ENCODE measurements at regions not wholly inside any gene's neighbourhood (a gene's known extent, or its start where the extent isn't known, plus 50 kb on each side); places are given as distances from the start of the nearest gene placed in this dataset.

DNA sequence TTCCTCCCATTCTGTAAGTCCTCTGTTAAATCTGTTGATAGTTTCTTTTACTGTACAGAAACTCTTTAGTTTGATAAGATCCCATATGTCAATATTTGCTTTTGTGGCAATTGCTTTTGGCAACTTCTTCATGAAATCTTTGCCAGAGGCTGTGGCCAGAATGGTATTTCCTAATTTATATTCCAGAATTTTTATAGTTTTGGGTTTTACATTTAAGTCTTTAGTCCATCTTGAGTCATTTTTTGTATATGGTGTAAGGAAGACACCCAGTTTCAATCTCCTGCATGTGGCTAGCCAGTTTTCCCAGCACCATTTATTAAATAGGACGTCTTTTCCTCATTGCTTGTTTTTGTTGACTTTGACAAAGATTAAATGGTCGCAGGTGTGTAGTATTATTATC, 372.4 kb upstream of the CADM2 start:
- Histone ChIP-seq H4K5ac (ENCODE audit: insufficient read length, low read depth, low read length) (no peak overlapping the region), H3K4me3 (ENCODE audit: extremely low read depth in 1 of 4, insufficient read depth in 2 of 4, low read depth in 3 of 4, low read length in 4 of 4) (no peak overlapping the region), H2AFZ (ENCODE audit: low read length) (no peak overlapping the region), H3K9me3 (ENCODE audit: insufficient read depth in 2 of 2, low read depth in 1 of 2, low read length in 1 of 2) (no peaks in the 10 kb centered on the region), H3K4ac (replicated peaks; ENCODE audit: insufficient read length, low read depth, low read length) (no peak overlapping the region), H2BK120ac (replicated peaks; ENCODE audit: low read depth, low read length) (no peak overlapping the region), H3K4me2 (ENCODE audit: insufficient read depth in 1 of 2, low read depth in 2 of 2, low read length in 2 of 2) (no peak overlapping the region), H3K27me3 (replicated peaks in 1 of 4; ENCODE audit: control insufficient read depth in 3 of 4, extremely low read depth in 1 of 4, insufficient read depth in 3 of 4, low read length in 3 of 4) (no peaks in the 10 kb centered on the region), H3K18ac (ENCODE audit: extremely low read depth, low read length) (no peak overlapping the region), H4K8ac (ENCODE audit: extremely low read depth, insufficient read depth, low read length) (no peak overlapping the region), H3K9ac (replicated peaks in 1 of 4; ENCODE audit: extremely low read depth in 1 of 4, low read depth in 3 of 4, low read length in 3 of 4) (no peak overlapping the region), H2BK15ac (ENCODE audit: low read length) (no peak overlapping the region), H3K27ac (ENCODE audit: low read depth, low read length) (no peak overlapping the region), H4K20me1 (replicated peaks in 1 of 2; ENCODE audit: control insufficient read depth in 1 of 2, insufficient read depth in 2 of 2, low read length in 2 of 2) (no peaks in the 10 kb centered on the region), H3K23me2 (ENCODE audit: low read depth, low read length) (no peaks in the 10 kb centered on the region), H3K4me1 (replicated peaks in 1 of 4; ENCODE audit: control insufficient read depth in 3 of 4, insufficient read depth in 4 of 4, low read length in 3 of 4) (no peaks in the 10 kb centered on the region), H2BK20ac (ENCODE audit: low read length) (no peak overlapping the region), H2BK12ac (ENCODE audit: low read depth, low read length) (no peak overlapping the region), H3K23ac (ENCODE audit: insufficient read length) (no peak overlapping the region), H3K56ac (replicated peaks; ENCODE audit: insufficient read length, low read depth, low read length) (no peak overlapping the region), H3K14ac (ENCODE audit: insufficient read length) (no peak overlapping the region), H4K91ac (replicated peaks; ENCODE audit: insufficient read length, low read length) (no peak overlapping the region), H3K79me2 (ENCODE audit: control insufficient read depth in 1 of 2, insufficient read depth in 2 of 2, low read length in 2 of 2) (no peaks in the 10 kb centered on the region), H2BK5ac (ENCODE audit: low read depth, low read length) (no peak overlapping the region), H3K79me1 (ENCODE audit: low read depth, low read length) (no peaks in the 10 kb centered on the region), H3K36me3 (ENCODE audit: control insufficient read depth in 2 of 4, insufficient read depth in 4 of 4, low read length in 3 of 4) (no peaks in the 10 kb centered on the region), H2AK5ac (ENCODE audit: low read depth, low read length) (no peak overlapping the region)
- 69% methylated on average over 2 of the region's 2 CpGs; no CpG with 5 or more reads in 1 of the 2 experiments for WGBS, 2 experiments (ENCODE audit: extremely low coverage in 1 of 2, insufficient coverage in 1 of 2, insufficient read length in 1 of 2, insufficient replicate concordance in 2 of 2, low coverage in 1 of 2, low lambda C conversion rate in 2 of 2, missing lambda C conversion rate in 1 of 2)
- FAIRE-seq: no peak
- DNase-seq (ENCODE audit: low read depth in 1 of 2, low spot score in 2 of 2): no peak
- POLR2A ChIA-PET (ENCODE audit: partially characterized antibody): no interaction called here
- CTCF ChIA-PET (ENCODE audit: partially characterized antibody): no interaction called here
- TF ChIP-seq EP300 (IDR thresholded peaks at IDR 0.05; ENCODE audit: borderline replicate concordance in 1 of 2, low read depth in 2 of 2, low read length in 2 of 2) (no peak), KDM5A (IDR thresholded peaks at IDR 0.05; ENCODE audit: low read length) (no peak), FOSL1 (IDR thresholded peaks at IDR 0.05; ENCODE audit: insufficient read depth, low read depth, low read length) (no peak), SIX5 (IDR thresholded peaks at IDR 0.05; ENCODE audit: low read depth, low read length) (no peak), CEBPB (IDR thresholded peaks at IDR 0.05; ENCODE audit: low read depth, low read length) (no peak), TCF12 (IDR thresholded peaks at IDR 0.05; ENCODE audit: low read depth, low read length) (no peak), RFX5 (IDR thresholded peaks at IDR 0.05; ENCODE audit: borderline replicate concordance, low read depth, low read length) (no peak), RAD21 (IDR thresholded peaks at IDR 0.05 in 1 of 2, conservative IDR thresholded peaks at IDR 0.05 in 1 of 2; ENCODE audit: low read depth in 2 of 2, low read length in 2 of 2) (no peak), MAFK (IDR thresholded peaks at IDR 0.05; ENCODE audit: low read depth, low read length) (no peak), SP1 (IDR thresholded peaks at IDR 0.05; ENCODE audit: low read depth, low read length) (no peak), TEAD4 (IDR thresholded peaks at IDR 0.05; ENCODE audit: low read depth, low read length) (no peak), TBP (IDR thresholded peaks at IDR 0.05; ENCODE audit: low read depth, low read length) (no peak), SIRT6 (IDR thresholded peaks at IDR 0.05; ENCODE audit: low read length) (no peak)
- TF ChIP-seq, protein P1, sequence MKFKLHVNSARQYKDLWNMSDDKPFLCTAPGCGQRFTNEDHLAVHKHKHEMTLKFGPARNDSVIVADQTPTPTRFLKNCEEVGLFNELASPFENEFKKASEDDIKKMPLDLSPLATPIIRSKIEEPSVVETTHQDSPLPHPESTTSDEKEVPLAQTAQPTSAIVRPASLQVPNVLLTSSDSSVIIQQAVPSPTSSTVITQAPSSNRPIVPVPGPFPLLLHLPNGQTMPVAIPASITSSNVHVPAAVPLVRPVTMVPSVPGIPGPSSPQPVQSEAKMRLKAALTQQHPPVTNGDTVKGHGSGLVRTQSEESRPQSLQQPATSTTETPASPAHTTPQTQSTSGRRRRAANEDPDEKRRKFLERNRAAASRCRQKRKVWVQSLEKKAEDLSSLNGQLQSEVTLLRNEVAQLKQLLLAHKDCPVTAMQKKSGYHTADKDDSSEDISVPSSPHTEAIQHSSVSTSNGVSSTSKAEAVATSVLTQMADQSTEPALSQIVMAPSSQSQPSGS (IDR thresholded peaks at IDR 0.05; ENCODE audit: low read length): no peak
